Hematopoietic multipotent progenitor cell treated with erythropoietin and hydrocortisone succinate and interleukin-3 and kit ligand, for 6 days (in vitro differentiated cells): ENCODE measurements at regions not wholly inside any gene's neighbourhood (a gene's known extent, or its start where the extent isn't known, plus 50 kb on each side); places are given as distances from the start of the nearest gene placed in this dataset.
"Not testable (repeated sequence)": the region's sequence is repeated elsewhere in the genome, so short reads cannot be mapped to it uniquely, and the experiment has no call there.

Experiments
- DNase-seq: peaks from one replicate; pipeline ENCODE4 v3.0.0-alpha.2; 2015

- DNase-seq: no peak
Measured at GRCh38 chr21:28580585-28580984, 412.1 kb downstream of the LTN1 start.

GRCh38 chr21:28579986-28580550, 412.6 kb downstream of the LTN1 start:
- DNase-seq: no peak

- no peak for DNase-seq
Measured at GRCh38 chr21:28568692-28569091, 424.0 kb downstream of the LTN1 start.

GRCh38 chr21:28563933-28564332, 428.7 kb downstream of the LTN1 start:
- not testable (repeated sequence) for DNase-seq

- DNase-seq: no peak
Measured at GRCh38 chr21:28561772-28562171, 430.9 kb downstream of the LTN1 start.

GRCh38 chr21:28554660-28555475, 437.8 kb downstream of the LTN1 start:
- DNase-seq: no peak

- DNase-seq: no peak
Measured at GRCh38 chr21:28550057-28550825, 442.4 kb downstream of the LTN1 start.

- no peak for DNase-seq
Measured at GRCh38 chr21:28548291-28548690, 444.4 kb downstream of the LTN1 start.

GRCh38 chr21:28547766-28548165, 444.9 kb downstream of the LTN1 start:
- DNase-seq: no peak

GRCh38 chr21:28543975-28544374, 448.7 kb downstream of the LTN1 start:
- DNase-seq: no peak

- DNase-seq: no peak
Measured at GRCh38 chr21:28541371-28542112, 451.1 kb downstream of the LTN1 start.

GRCh38 chr21:28540514-28540913, 452.2 kb downstream of the LTN1 start:
- no peak for DNase-seq

- no peak for DNase-seq
Measured at GRCh38 chr21:28539623-28539988, 453.1 kb downstream of the LTN1 start.

GRCh38 chr21:28538987-28539622, 453.6 kb downstream of the LTN1 start:
- DNase-seq: no peak

GRCh38 chr21:28537371-28538079, 455.2 kb downstream of the LTN1 start:
- no peak for DNase-seq

- no peak for DNase-seq
Measured at GRCh38 chr21:28532446-28532845, 460.2 kb downstream of the LTN1 start.

- no peak for DNase-seq
Measured at GRCh38 chr21:28523367-28523766, 469.3 kb downstream of the LTN1 start.

GRCh38 chr21:28522014-28522799, 470.5 kb downstream of the LTN1 start:
- peak; percentile 9 for DNase-seq

- no peak for DNase-seq
Measured at GRCh38 chr21:28518630-28519029, 474.0 kb downstream of the LTN1 start.

GRCh38 chr21:28516991-28517592, 475.6 kb downstream of the LTN1 start:
- peak; percentile 85 for DNase-seq

- DNase-seq: no peak
Measured at GRCh38 chr21:28516021-28516420, 476.7 kb downstream of the LTN1 start.
